OCI-LY7 (cell line): ENCODE measurements at regions not wholly inside any gene's neighbourhood (a gene's known extent, or its start where the extent isn't known, plus 50 kb on each side); places are given as distances from the start of the nearest gene placed in this dataset.
"Not testable (repeated sequence)": the region's sequence is repeated elsewhere in the genome, so short reads cannot be mapped to it uniquely, and the experiment has no call there.

Experiments
- BruUV-seq: library from RNA; stranded (reverse); fragments of 400-500 nt; replicated peaks from 2 replicates; lab custom pipeline; 2021; lab: Mats Ljungman, UMichigan
- CTCF ChIA-PET: fragments of 300-600 bp; sonication (Branson Sonifier 250); formaldehyde crosslinking; loops from one replicate; lab custom pipeline; 2022; ENCODE audit warnings: antibody characterized with exemption; ENCODE audit not compliant: unreplicated experiment; lab: Charles Lee
- POLR2A ChIA-PET: fragments of 300-600 bp; sonication (Branson Sonifier 250); formaldehyde crosslinking; loops from one replicate; lab custom pipeline; 2022; ENCODE audit warnings: antibody characterized with exemption; lab: Charles Lee
- DNase-seq: peaks from one replicate; pipeline ENCODE4 v3.0.0-alpha.2; 2015; ENCODE audit warnings: low spot score
- H2AFZ ChIP-seq: fragments of 200-600 bp; sonication (generic), shearing (Covaris generic); 2 replicates; pipeline ENCODE4 v1.6.1; 2014; ENCODE audit warnings: mild to moderate bottlenecking, antibody characterized with exemption, low read length, moderate library complexity
- H3K27ac ChIP-seq: fragments of 200-600 bp; sonication (generic); 2 replicates; pipeline ENCODE4 v1.5.1; 2014; ENCODE audit warnings: mixed run types, low read depth, mild to moderate bottlenecking, moderate library complexity, low read length, inconsistent platforms; ENCODE audit not compliant: poor library complexity, severe bottlenecking
- H3K36me3 ChIP-seq: fragments of 200-600 bp; sonication (generic); 2 replicates; pipeline ENCODE4 v1.6.1; 2014; ENCODE audit warnings: mild to moderate bottlenecking, antibody characterized with exemption, low read length, moderate library complexity, mixed read lengths; ENCODE audit not compliant: insufficient read depth
- H3K4me1 ChIP-seq: fragments of 200-600 bp; sonication (generic); 2 replicates; pipeline ENCODE4 v1.5.1; 2014; ENCODE audit warnings: mild to moderate bottlenecking, low read length; ENCODE audit not compliant: insufficient read depth, poor library complexity, severe bottlenecking
- H3K4me2 ChIP-seq: fragments of 200-600 bp; sonication (generic); 2 replicates; pipeline ENCODE4 v1.6.1; 2014; ENCODE audit warnings: mild to moderate bottlenecking, low read length
- H3K4me3 ChIP-seq: fragments of 200-600 bp; sonication (generic); 2 replicates; pipeline ENCODE4 v1.5.1; 2014; ENCODE audit warnings: mild to moderate bottlenecking, low read depth, low read length; ENCODE audit not compliant: poor library complexity, severe bottlenecking
- H3K79me2 ChIP-seq: fragments of 200-600 bp; sonication (generic); 2 replicates; pipeline ENCODE4 v1.6.1; 2016; ENCODE audit warnings: low read depth, mild to moderate bottlenecking, low read length, moderate library complexity, mixed read lengths; ENCODE audit not compliant: insufficient read depth
- H3K9me2 ChIP-seq: fragments of 200-600 bp; sonication (generic); 2 replicates; pipeline ENCODE4 v1.6.1; 2016; ENCODE audit warnings: mild to moderate bottlenecking, low read length, mixed read lengths; ENCODE audit not compliant: insufficient read depth
- H3K9me3 ChIP-seq: fragments of 200-600 bp; sonication (generic); 2 replicates; pipeline ENCODE4 v1.6.1; 2014; ENCODE audit warnings: mild to moderate bottlenecking, mixed run types, low read length, mixed read lengths
- H4K20me1 ChIP-seq: fragments of 200-600 bp; sonication (generic); 2 replicates; pipeline ENCODE4 v1.6.1; 2014; ENCODE audit warnings: mild to moderate bottlenecking, antibody characterized with exemption, low read length, moderate library complexity, mixed read lengths; ENCODE audit not compliant: insufficient read depth
- EZH2phosphoT487 ChIP-seq: fragments of 200-600 bp; sonication (generic); IDR thresholded peaks from 2 replicates; pipeline ENCODE4 v1.6.1; 2018; ENCODE audit warnings: low read depth, borderline replicate concordance, mild to moderate bottlenecking, mixed run types, antibody characterized with exemption, low read length, moderate library complexity, mixed read lengths
- intact Hi-C: fragments of 100-400 bp; cut with micrococcal nuclease; formaldehyde crosslinking; loops from one replicate; pipeline ENCODE4 v1.10.0; 2022; ENCODE audit not compliant: unreplicated experiment
- TF ChIP-seq, protein P1 (sequence below): fragments of 200-600 bp; sonication (generic); conservative IDR thresholded peaks from 2 replicates; pipeline ENCODE4 v1.5.1; 2014; ENCODE audit warnings: mild to moderate bottlenecking, antibody characterized with exemption, low read length, moderate library complexity, mixed read lengths

GRCh38 chr7:26937939-26938623 lies 73.7 kb upstream of the SKAP2 start:
- POLR2A ChIA-PET: interaction anchor here (0.6 kb wide), 1 partner anchor 89 kb away, joined by 5 read pairs; no protein-coding TSS in a partner anchor
- no peak overlapping the region for H3K4me3 ChIP-seq
- DNase-seq: no peak
- no peaks in the 10 kb centered on the region for H4K20me1 ChIP-seq
- H3K79me2 ChIP-seq: no peaks in the 10 kb centered on the region
- no peak overlapping the region for H3K27ac ChIP-seq
- CTCF ChIA-PET: no interaction called here
- intact Hi-C loops: no loop called here
- no peak overlapping the region for H3K4me2 ChIP-seq
- H3K36me3 ChIP-seq: no peaks in the 10 kb centered on the region
- no peaks in the 10 kb centered on the region for H3K9me3 ChIP-seq
- no TSS peak for BruUV-seq
- TF ChIP-seq EZH2phosphoT487: no peak
- TF ChIP-seq, protein P1, sequence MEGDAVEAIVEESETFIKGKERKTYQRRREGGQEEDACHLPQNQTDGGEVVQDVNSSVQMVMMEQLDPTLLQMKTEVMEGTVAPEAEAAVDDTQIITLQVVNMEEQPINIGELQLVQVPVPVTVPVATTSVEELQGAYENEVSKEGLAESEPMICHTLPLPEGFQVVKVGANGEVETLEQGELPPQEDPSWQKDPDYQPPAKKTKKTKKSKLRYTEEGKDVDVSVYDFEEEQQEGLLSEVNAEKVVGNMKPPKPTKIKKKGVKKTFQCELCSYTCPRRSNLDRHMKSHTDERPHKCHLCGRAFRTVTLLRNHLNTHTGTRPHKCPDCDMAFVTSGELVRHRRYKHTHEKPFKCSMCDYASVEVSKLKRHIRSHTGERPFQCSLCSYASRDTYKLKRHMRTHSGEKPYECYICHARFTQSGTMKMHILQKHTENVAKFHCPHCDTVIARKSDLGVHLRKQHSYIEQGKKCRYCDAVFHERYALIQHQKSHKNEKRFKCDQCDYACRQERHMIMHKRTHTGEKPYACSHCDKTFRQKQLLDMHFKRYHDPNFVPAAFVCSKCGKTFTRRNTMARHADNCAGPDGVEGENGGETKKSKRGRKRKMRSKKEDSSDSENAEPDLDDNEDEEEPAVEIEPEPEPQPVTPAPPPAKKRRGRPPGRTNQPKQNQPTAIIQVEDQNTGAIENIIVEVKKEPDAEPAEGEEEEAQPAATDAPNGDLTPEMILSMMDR: no peak
- H3K9me2 ChIP-seq: no peaks in the 10 kb centered on the region
- H3K4me1 ChIP-seq: no peaks in the 10 kb centered on the region
- H2AFZ ChIP-seq: no peak overlapping the region

DNA sequence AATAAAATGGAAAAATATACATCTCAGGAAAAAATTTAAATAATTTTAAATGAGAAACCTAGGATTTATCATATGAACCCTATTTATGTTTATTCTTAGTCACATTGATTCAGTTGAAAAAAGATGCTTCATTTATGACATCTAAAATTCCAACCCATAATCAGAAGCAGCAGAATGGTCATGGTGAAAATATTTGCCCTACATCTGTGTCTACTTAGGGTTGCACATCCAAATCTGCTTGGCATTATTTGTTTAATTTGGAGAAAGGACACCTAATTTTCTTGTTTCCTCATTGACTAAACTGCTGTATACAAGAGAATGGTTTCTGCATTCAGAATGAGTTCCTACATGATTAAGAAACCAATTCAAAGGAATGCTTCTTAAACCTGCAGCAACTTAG lies 72.9 kb upstream of the SKAP2 start:
- H3K79me2 ChIP-seq: no peaks in the 10 kb centered on the region
- TF ChIP-seq, protein P1: no peak
- TF ChIP-seq EZH2phosphoT487: no peak
- no peak overlapping the region for H3K4me3 ChIP-seq
- ChIA-PET POLR2A (no interaction called here), CTCF (no interaction called here)
- no peaks in the 10 kb centered on the region for H3K9me2 ChIP-seq
- H3K4me2 ChIP-seq: no peak overlapping the region
- no peaks in the 10 kb centered on the region for H3K4me1 ChIP-seq
- no peak for DNase-seq
- H3K36me3 ChIP-seq: no peaks in the 10 kb centered on the region
- H3K9me3 ChIP-seq: no peaks in the 10 kb centered on the region
- H4K20me1 ChIP-seq: no peaks in the 10 kb centered on the region
- H3K27ac ChIP-seq: no peak overlapping the region
- BruUV-seq: no TSS peak
- intact Hi-C loops: no loop called here
- H2AFZ ChIP-seq: no peak overlapping the region

DNA sequence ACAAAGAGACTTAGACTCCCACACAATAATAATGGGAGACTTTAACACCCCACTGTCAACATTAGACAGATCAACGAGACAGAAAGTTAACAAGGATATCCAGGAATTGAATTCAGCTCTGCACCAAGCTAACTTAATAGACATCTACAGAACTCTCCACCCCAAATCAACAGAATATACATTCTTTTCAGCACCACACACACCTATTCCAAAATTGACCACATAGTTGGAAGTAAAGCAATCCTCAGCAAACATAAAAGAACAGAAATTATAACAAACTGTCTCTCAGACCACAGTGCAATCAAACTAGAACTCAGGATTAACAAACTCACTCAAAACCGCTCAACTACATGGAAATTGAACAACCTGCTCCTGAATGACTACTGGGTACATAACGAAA lies 68.2 kb upstream of the SKAP2 start:
- H2AFZ ChIP-seq, H3K36me3 ChIP-seq, H3K4me1 ChIP-seq, POLR2A ChIA-PET, BruUV-seq, H4K20me1 ChIP-seq, CTCF ChIA-PET, H3K79me2 ChIP-seq, intact Hi-C loops, DNase-seq, H3K4me3 ChIP-seq, H3K27ac ChIP-seq, H3K9me2 ChIP-seq, H3K9me3 ChIP-seq, H3K4me2 ChIP-seq: not testable (repeated sequence)
